ENCODE measurements at regions not wholly inside any gene's neighbourhood (a gene's known extent, or its start where the extent isn't known, plus 50 kb on each side); places are given as distances from the start of the nearest gene placed in this dataset.
A peak's percentile ranks its signal among the peaks of the same experiment; 100 is the strongest.

- H3K36me3 ChIP-seq (ENCODE audit: insufficient read depth, low read length), result no peaks in the 10 kb centered on the region
- H3K4me1 ChIP-seq (ENCODE audit: low read length), result no peaks in the 10 kb centered on the region
- no peaks in the 10 kb centered on the region for H3K9me2 ChIP-seq (replicated peaks; ENCODE audit: insufficient read depth, low read length)
- H3K4me2 ChIP-seq (ENCODE audit: low read depth, low read length, poor library complexity, severe bottlenecking), result no peak overlapping the region
- H4K20me1 ChIP-seq (ENCODE audit: insufficient read depth, low read depth, low read length), result no peaks in the 10 kb centered on the region
- no peaks in the 10 kb centered on the region for H3K9me3 ChIP-seq (ENCODE audit: low read length)
- H3K79me2 ChIP-seq (ENCODE audit: low read length), result no peaks in the 10 kb centered on the region
- H3K27me3 ChIP-seq (ENCODE audit: low read length), result no peaks in the 10 kb centered on the region
- H3K27ac ChIP-seq (ENCODE audit: low read length), result no peak overlapping the region
- no peak overlapping the region for H3K4me3 ChIP-seq (ENCODE audit: low read length)
- H2AFZ ChIP-seq (ENCODE audit: low read length), result no peak overlapping the region
- no peak overlapping the region for H3K9ac ChIP-seq (ENCODE audit: low read length)
- no peak for DNase-seq
These were observed 276.8 kb downstream of the TBX15 start for GRCh38 chr1:118711356-118711755.

GRCh38 chr1:118698911-118699310 is 289.2 kb downstream of the TBX15 start:
- Histone ChIP-seq H3K9ac (ENCODE audit: low read length) (no peak overlapping the region), H3K79me2 (ENCODE audit: low read length) (no peaks in the 10 kb centered on the region), H3K9me3 (ENCODE audit: low read length) (no peaks in the 10 kb centered on the region), H3K36me3 (ENCODE audit: insufficient read depth, low read length) (no peaks in the 10 kb centered on the region), H3K4me3 (ENCODE audit: low read length) (no peak overlapping the region), H3K27ac (ENCODE audit: low read length) (no peak overlapping the region), H2AFZ (ENCODE audit: low read length) (no peak overlapping the region), H4K20me1 (ENCODE audit: insufficient read depth, low read depth, low read length) (no peaks in the 10 kb centered on the region), H3K9me2 (replicated peaks; ENCODE audit: insufficient read depth, low read length) (no peaks in the 10 kb centered on the region), H3K27me3 (ENCODE audit: low read length) (no peaks in the 10 kb centered on the region), H3K4me2 (ENCODE audit: low read depth, low read length, poor library complexity, severe bottlenecking) (no peak overlapping the region), H3K4me1 (ENCODE audit: low read length) (no peaks in the 10 kb centered on the region)
- no peak for DNase-seq

- DNase-seq, result peak; percentile 42
- Histone ChIP-seq H3K79me2 (ENCODE audit: low read length) (no peaks in the 10 kb centered on the region), H3K4me1 (ENCODE audit: low read length) (no peaks in the 10 kb centered on the region), H3K27me3 (ENCODE audit: low read length) (no peaks in the 10 kb centered on the region), H3K9me3 (ENCODE audit: low read length) (no peaks in the 10 kb centered on the region), H3K9me2 (replicated peaks; ENCODE audit: insufficient read depth, low read length) (no peaks in the 10 kb centered on the region), H3K27ac (ENCODE audit: low read length) (no peak overlapping the region), H3K9ac (ENCODE audit: low read length) (no peak overlapping the region), H3K4me3 (ENCODE audit: low read length) (no peak overlapping the region), H3K36me3 (ENCODE audit: insufficient read depth, low read length) (no peaks in the 10 kb centered on the region), H3K4me2 (ENCODE audit: low read depth, low read length, poor library complexity, severe bottlenecking) (peak overlapping the region; percentile 53), H2AFZ (ENCODE audit: low read length) (no peak overlapping the region), H4K20me1 (ENCODE audit: insufficient read depth, low read depth, low read length) (no peaks in the 10 kb centered on the region)
These were observed 296.0 kb downstream of the TBX15 start for GRCh38 chr1:118692143-118692542.

- Histone ChIP-seq H3K36me3 (ENCODE audit: insufficient read depth, low read length) (no peaks in the 10 kb centered on the region), H3K9ac (ENCODE audit: low read length) (no peak overlapping the region), H3K27me3 (ENCODE audit: low read length) (no peaks in the 10 kb centered on the region), H3K4me3 (ENCODE audit: low read length) (no peak overlapping the region), H2AFZ (ENCODE audit: low read length) (no peak overlapping the region), H4K20me1 (ENCODE audit: insufficient read depth, low read depth, low read length) (no peaks in the 10 kb centered on the region), H3K4me2 (ENCODE audit: low read depth, low read length, poor library complexity, severe bottlenecking) (no peak overlapping the region), H3K9me3 (ENCODE audit: low read length) (no peaks in the 10 kb centered on the region), H3K4me1 (ENCODE audit: low read length) (no peaks in the 10 kb centered on the region), H3K9me2 (replicated peaks; ENCODE audit: insufficient read depth, low read length) (no peaks in the 10 kb centered on the region), H3K79me2 (ENCODE audit: low read length) (no peaks in the 10 kb centered on the region), H3K27ac (ENCODE audit: low read length) (no peak overlapping the region)
- DNase-seq, result no peak
These were observed 299.3 kb downstream of the TBX15 start for GRCh38 chr1:118688891-118689290.

GRCh38 chr1:118661769-118662320 is 326.3 kb downstream of the TBX15 start:
- H2AFZ ChIP-seq (ENCODE audit: low read length), result no peak overlapping the region
- H4K20me1 ChIP-seq (ENCODE audit: insufficient read depth, low read depth, low read length), result no peaks in the 10 kb centered on the region
- H3K27ac ChIP-seq (ENCODE audit: low read length), result no peak overlapping the region
- no peaks in the 10 kb centered on the region for H3K4me1 ChIP-seq (ENCODE audit: low read length)
- H3K27me3 ChIP-seq (ENCODE audit: low read length), result no peaks in the 10 kb centered on the region
- H3K79me2 ChIP-seq (ENCODE audit: low read length), result no peaks in the 10 kb centered on the region
- no peak overlapping the region for H3K4me3 ChIP-seq (ENCODE audit: low read length)
- DNase-seq, result no peak
- no peak overlapping the region for H3K4me2 ChIP-seq (ENCODE audit: low read depth, low read length, poor library complexity, severe bottlenecking)
- no peak overlapping the region for H3K9ac ChIP-seq (ENCODE audit: low read length)
- no peaks in the 10 kb centered on the region for H3K9me3 ChIP-seq (ENCODE audit: low read length)
- no peaks in the 10 kb centered on the region; the same call in 1 of the 2 replicates for H3K9me2 ChIP-seq (replicated peaks; ENCODE audit: insufficient read depth, low read length)
- no peaks in the 10 kb centered on the region for H3K36me3 ChIP-seq (ENCODE audit: insufficient read depth, low read length)

GRCh38 chr1:118660769-118661168 is 327.4 kb downstream of the TBX15 start:
- H3K9me3 ChIP-seq (ENCODE audit: low read length), result no peaks in the 10 kb centered on the region

GRCh38 chr1:118659646-118660045 is 328.5 kb downstream of the TBX15 start:
- Histone ChIP-seq H3K4me3 (ENCODE audit: low read length) (no peak overlapping the region), H3K9me2 (replicated peaks; ENCODE audit: insufficient read depth, low read length) (no peaks in the 10 kb centered on the region; the same call in 1 of the 2 replicates), H3K9ac (ENCODE audit: low read length) (no peak overlapping the region), H3K4me1 (ENCODE audit: low read length) (no peaks in the 10 kb centered on the region), H3K9me3 (ENCODE audit: low read length) (no peaks in the 10 kb centered on the region), H3K36me3 (ENCODE audit: insufficient read depth, low read length) (no peaks in the 10 kb centered on the region), H3K27ac (ENCODE audit: low read length) (no peak overlapping the region), H3K27me3 (ENCODE audit: low read length) (no peaks in the 10 kb centered on the region), H2AFZ (ENCODE audit: low read length) (no peak overlapping the region), H4K20me1 (ENCODE audit: insufficient read depth, low read depth, low read length) (no peaks in the 10 kb centered on the region), H3K4me2 (ENCODE audit: low read depth, low read length, poor library complexity, severe bottlenecking) (no peak overlapping the region), H3K79me2 (ENCODE audit: low read length) (no peaks in the 10 kb centered on the region)
- no peak for DNase-seq

More at GRCh38 chr1:118660769-118661168, 327.4 kb downstream of the TBX15 start:
- Histone ChIP-seq H3K4me3 (ENCODE audit: low read length) (no peak overlapping the region), H3K27ac (ENCODE audit: low read length) (no peak overlapping the region), H3K4me1 (ENCODE audit: low read length) (no peaks in the 10 kb centered on the region), H3K36me3 (ENCODE audit: insufficient read depth, low read length) (no peaks in the 10 kb centered on the region), H3K79me2 (ENCODE audit: low read length) (no peaks in the 10 kb centered on the region), H3K27me3 (ENCODE audit: low read length) (no peaks in the 10 kb centered on the region), H3K9ac (ENCODE audit: low read length) (no peak overlapping the region), H3K4me2 (ENCODE audit: low read depth, low read length, poor library complexity, severe bottlenecking) (no peak overlapping the region), H3K9me2 (replicated peaks; ENCODE audit: insufficient read depth, low read length) (no peaks in the 10 kb centered on the region; the same call in 1 of the 2 replicates), H4K20me1 (ENCODE audit: insufficient read depth, low read depth, low read length) (no peaks in the 10 kb centered on the region), H2AFZ (ENCODE audit: low read length) (no peak overlapping the region)
- no peak for DNase-seq

- Histone ChIP-seq H3K4me2 (ENCODE audit: low read depth, low read length, poor library complexity, severe bottlenecking) (no peak overlapping the region), H4K20me1 (ENCODE audit: insufficient read depth, low read depth, low read length) (no peaks in the 10 kb centered on the region), H3K9ac (ENCODE audit: low read length) (no peak overlapping the region), H3K9me3 (ENCODE audit: low read length) (no peaks in the 10 kb centered on the region), H3K4me1 (ENCODE audit: low read length) (no peaks in the 10 kb centered on the region), H3K36me3 (ENCODE audit: insufficient read depth, low read length) (no peaks in the 10 kb centered on the region), H3K27me3 (ENCODE audit: low read length) (0 out of 2 replicates have a peak, but pooled peaks cover 4% of the 10 kb centered on the region), H3K4me3 (ENCODE audit: low read length) (no peak overlapping the region), H2AFZ (ENCODE audit: low read length) (no peak overlapping the region), H3K79me2 (ENCODE audit: low read length) (no peaks in the 10 kb centered on the region), H3K9me2 (replicated peaks; ENCODE audit: insufficient read depth, low read length) (no peaks in the 10 kb centered on the region), H3K27ac (ENCODE audit: low read length) (no peak overlapping the region)
- no peak for DNase-seq
These were observed 337.9 kb downstream of the TBX15 start for GRCh38 chr1:118650107-118650807.

Data from Karpas-422 (cell line).